Mesenteric fat pad (tissue), 1 donor: ENCODE measurements at regions not wholly inside any gene's neighbourhood (a gene's known extent, or its start where the extent isn't known, plus 50 kb on each side); places are given as distances from the start of the nearest gene placed in this dataset.

Source experiments
- DNase-seq: peaks from one replicate; pipeline ENCODE4 v3.0.0-alpha.2; 2020; ENCODE audit warnings: low spot score
- donor health status: DM: yes; HTN: yes; CAD: no.

GRCh38 chr17:79163071-79163470, 88.4 kb downstream of the ENGASE start:
- DNase-seq: no peak

- no peak for DNase-seq
These were observed 87.7 kb downstream of the ENGASE start for GRCh38 chr17:79162012-79162963.

GRCh38 chr17:79160980-79161636, 86.5 kb downstream of the ENGASE start:
- DNase-seq: no peak

GRCh38 chr17:79159926-79160325, 85.3 kb downstream of the ENGASE start:
- DNase-seq: no peak

- no peak for DNase-seq
These were observed 84.8 kb downstream of the ENGASE start for GRCh38 chr17:79159471-79159870.

GRCh38 chr17:79156463-79157095, 82.0 kb downstream of the ENGASE start:
- DNase-seq: no peak

- no peak for DNase-seq
These were observed 81.1 kb downstream of the ENGASE start for GRCh38 chr17:79155701-79156100.

GRCh38 chr17:79154951-79155585, 80.4 kb downstream of the ENGASE start:
- DNase-seq: no peak

- no peak for DNase-seq
These were observed 79.8 kb downstream of the ENGASE start for GRCh38 chr17:79154446-79154845.

GRCh38 chr17:79153367-79154130, 78.9 kb downstream of the ENGASE start:
- no peak for DNase-seq

GRCh38 chr17:79152636-79153035, 78.0 kb downstream of the ENGASE start:
- DNase-seq: no peak

- no peak for DNase-seq
These were observed 77.5 kb downstream of the ENGASE start for GRCh38 chr17:79152110-79152509.

- DNase-seq: no peak
These were observed 76.2 kb downstream of the ENGASE start for GRCh38 chr17:79150799-79151198.

GRCh38 chr17:79150035-79150733, 75.6 kb downstream of the ENGASE start:
- DNase-seq: no peak

- no peak for DNase-seq
These were observed 74.0 kb downstream of the ENGASE start for GRCh38 chr17:79148584-79148983.

- DNase-seq: no peak
These were observed 73.3 kb downstream of the ENGASE start for GRCh38 chr17:79147746-79148506.

GRCh38 chr17:79146562-79146961, 71.9 kb downstream of the ENGASE start:
- DNase-seq: no peak

GRCh38 chr17:79145548-79145947, 70.9 kb downstream of the ENGASE start:
- DNase-seq: no peak

GRCh38 chr17:79144133-79144532, 69.5 kb downstream of the ENGASE start:
- DNase-seq: no peak
